Dermis blood vessel endothelial cell (primary cell): ENCODE measurements at regions not wholly inside any gene's neighbourhood (a gene's known extent, or its start where the extent isn't known, plus 50 kb on each side); places are given as distances from the start of the nearest gene placed in this dataset.

ENCODE experiments used
- DNase-seq: peaks from one replicate; pipeline ENCODE4 v3.0.0; 2010

- DNase-seq: no peak
Measured at GRCh38 chr12:94813314-94813713, 163.0 kb upstream of the TMCC3 start.

- DNase-seq: no peak
Measured at GRCh38 chr12:94812345-94812744, 162.0 kb upstream of the TMCC3 start.

GRCh38 chr12:94811611-94812010 lies 161.3 kb upstream of the TMCC3 start:
- no peak for DNase-seq

GRCh38 chr12:94807951-94808350 lies 157.6 kb upstream of the TMCC3 start:
- DNase-seq: no peak

GRCh38 chr12:94806617-94807016 lies 156.3 kb upstream of the TMCC3 start:
- no peak for DNase-seq

- DNase-seq: peak; percentile 90
Measured at GRCh38 chr12:94805749-94806529, 155.6 kb upstream of the TMCC3 start.

- no peak for DNase-seq
Measured at GRCh38 chr12:94803939-94804338, 153.6 kb upstream of the TMCC3 start.

GRCh38 chr12:94802796-94803195 lies 152.4 kb upstream of the TMCC3 start:
- no peak for DNase-seq

GRCh38 chr12:94801745-94802144 lies 151.4 kb upstream of the TMCC3 start:
- no peak for DNase-seq

GRCh38 chr12:94799136-94799535 lies 148.8 kb upstream of the TMCC3 start:
- no peak for DNase-seq

- no peak for DNase-seq
Measured at GRCh38 chr12:94798113-94798512, 147.8 kb upstream of the TMCC3 start.

GRCh38 chr12:94795520-94795919 lies 145.2 kb upstream of the TMCC3 start:
- DNase-seq: peak; percentile 32

- DNase-seq: no peak
Measured at GRCh38 chr12:94795044-94795443, 144.7 kb upstream of the TMCC3 start.

GRCh38 chr12:94793191-94793595 lies 142.8 kb upstream of the TMCC3 start:
- no peak for DNase-seq

- DNase-seq: no peak
Measured at GRCh38 chr12:94792693-94793092, 142.3 kb upstream of the TMCC3 start.

GRCh38 chr12:94791933-94792332 lies 141.6 kb upstream of the TMCC3 start:
- no peak for DNase-seq

GRCh38 chr12:94790825-94791224 lies 140.5 kb upstream of the TMCC3 start:
- no peak for DNase-seq

GRCh38 chr12:94790370-94790769 lies 140.0 kb upstream of the TMCC3 start:
- no peak for DNase-seq

GRCh38 chr12:94789510-94790225 lies 139.3 kb upstream of the TMCC3 start:
- no peak for DNase-seq

- no peak for DNase-seq
Measured at GRCh38 chr12:94788298-94788697, 137.9 kb upstream of the TMCC3 start.

GRCh38 chr12:94786906-94787305 lies 136.5 kb upstream of the TMCC3 start:
- DNase-seq: no peak

GRCh38 chr12:94783862-94784261 lies 133.5 kb upstream of the TMCC3 start:
- DNase-seq: no peak

- DNase-seq: no peak
Measured at GRCh38 chr12:94783343-94783742, 133.0 kb upstream of the TMCC3 start.

- no peak for DNase-seq
Measured at GRCh38 chr12:94781835-94782234, 131.5 kb upstream of the TMCC3 start.
